NB4 (cell line): ENCODE measurements at regions not wholly inside any gene's neighbourhood (a gene's known extent, or its start where the extent isn't known, plus 50 kb on each side); places are given as distances from the start of the nearest gene placed in this dataset.

Source experiments
- DNase-seq: peaks from one replicate; pipeline ENCODE4 v3.0.0; 2010; ENCODE audit warnings: low read depth
- H3K4me3 ChIP-seq: one replicate; pipeline ENCODE4 v1.5.1; 2011; ENCODE audit warnings: mild to moderate bottlenecking, low read depth, low read length, moderate library complexity
- MAX ChIP-seq: IDR thresholded peaks from 2 replicates; pipeline ENCODE4 v1.6.1; 2011; ENCODE audit warnings: low read depth, low read length
- MYC ChIP-seq: IDR thresholded peaks from 2 replicates; pipeline ENCODE4 v1.6.1; 2011; ENCODE audit warnings: low read depth, low read length
- POLR2A ChIP-seq: IDR thresholded peaks from 2 replicates; pipeline ENCODE4 v1.6.1; 2011; ENCODE audit warnings: mild to moderate bottlenecking; ENCODE audit not compliant: insufficient read length; ENCODE audit errors: extremely low read depth
- TF ChIP-seq, protein P1 (sequence below): IDR thresholded peaks from one replicate; pipeline ENCODE4 v1.5.1; 2012; ENCODE audit warnings: low read depth, low read length

DNA sequence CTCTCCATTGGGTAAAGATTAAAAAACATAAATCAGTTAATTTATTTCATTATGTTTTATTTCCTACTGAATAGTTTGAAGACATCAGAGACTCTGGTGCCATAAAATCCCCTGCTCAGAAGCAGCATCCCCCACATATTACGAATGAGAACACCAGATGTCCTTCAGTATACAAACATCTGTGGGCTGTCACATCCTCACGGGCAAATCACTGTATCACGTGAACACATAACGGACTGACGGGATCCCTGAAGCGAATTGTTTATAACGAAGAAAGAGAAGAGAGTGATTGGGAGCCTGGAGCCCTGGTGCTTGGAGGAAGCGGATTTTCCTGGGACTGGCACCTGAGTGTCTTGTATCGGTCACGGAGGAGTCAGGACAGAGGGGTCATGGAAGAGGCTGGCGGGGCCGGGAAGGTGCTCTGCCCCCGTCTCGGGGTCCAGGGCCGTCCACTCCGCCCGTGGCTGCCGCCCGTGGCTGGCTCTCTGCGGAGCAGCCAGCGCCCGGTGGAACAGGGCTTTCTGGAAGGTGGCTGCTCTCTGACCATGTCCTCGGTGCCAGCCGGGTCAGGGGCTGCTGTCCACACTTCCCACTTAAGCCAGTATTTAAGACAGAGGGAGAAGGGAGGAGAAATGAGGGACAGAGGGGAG is 452.7 kb upstream of the FAT1 start:
- DNase-seq, result no peak
- TF ChIP-seq MAX (no peak), POLR2A (no peak), MYC (no peak)
- TF ChIP-seq, protein P1, sequence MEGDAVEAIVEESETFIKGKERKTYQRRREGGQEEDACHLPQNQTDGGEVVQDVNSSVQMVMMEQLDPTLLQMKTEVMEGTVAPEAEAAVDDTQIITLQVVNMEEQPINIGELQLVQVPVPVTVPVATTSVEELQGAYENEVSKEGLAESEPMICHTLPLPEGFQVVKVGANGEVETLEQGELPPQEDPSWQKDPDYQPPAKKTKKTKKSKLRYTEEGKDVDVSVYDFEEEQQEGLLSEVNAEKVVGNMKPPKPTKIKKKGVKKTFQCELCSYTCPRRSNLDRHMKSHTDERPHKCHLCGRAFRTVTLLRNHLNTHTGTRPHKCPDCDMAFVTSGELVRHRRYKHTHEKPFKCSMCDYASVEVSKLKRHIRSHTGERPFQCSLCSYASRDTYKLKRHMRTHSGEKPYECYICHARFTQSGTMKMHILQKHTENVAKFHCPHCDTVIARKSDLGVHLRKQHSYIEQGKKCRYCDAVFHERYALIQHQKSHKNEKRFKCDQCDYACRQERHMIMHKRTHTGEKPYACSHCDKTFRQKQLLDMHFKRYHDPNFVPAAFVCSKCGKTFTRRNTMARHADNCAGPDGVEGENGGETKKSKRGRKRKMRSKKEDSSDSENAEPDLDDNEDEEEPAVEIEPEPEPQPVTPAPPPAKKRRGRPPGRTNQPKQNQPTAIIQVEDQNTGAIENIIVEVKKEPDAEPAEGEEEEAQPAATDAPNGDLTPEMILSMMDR, result no peak
- H3K4me3 ChIP-seq, result no peak overlapping the region

DNA sequence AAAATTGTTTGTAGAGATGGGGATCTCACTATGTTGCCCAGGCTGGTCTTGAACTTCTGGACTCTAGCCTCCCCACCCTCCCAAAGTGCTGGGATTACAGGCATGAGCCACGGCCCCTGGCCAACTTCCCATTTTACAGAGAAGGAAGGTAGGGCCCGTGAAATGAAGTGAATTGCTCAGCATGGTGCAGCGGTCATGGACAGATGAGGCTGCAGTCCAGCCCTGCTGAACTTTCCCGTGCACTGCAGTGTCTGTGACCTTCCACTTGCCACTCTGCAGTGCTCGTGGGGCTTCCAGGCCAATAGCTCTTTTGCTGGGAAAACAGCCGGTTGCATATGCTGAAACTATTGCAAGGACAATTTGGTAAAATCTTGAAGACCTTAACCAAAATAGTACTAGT is 454.4 kb upstream of the FAT1 start:
- H3K4me3 ChIP-seq, result no peak overlapping the region
- TF ChIP-seq POLR2A (no peak), MAX (no peak), MYC (no peak)
- TF ChIP-seq, protein P1, result no peak
- DNase-seq, result no peak

DNA sequence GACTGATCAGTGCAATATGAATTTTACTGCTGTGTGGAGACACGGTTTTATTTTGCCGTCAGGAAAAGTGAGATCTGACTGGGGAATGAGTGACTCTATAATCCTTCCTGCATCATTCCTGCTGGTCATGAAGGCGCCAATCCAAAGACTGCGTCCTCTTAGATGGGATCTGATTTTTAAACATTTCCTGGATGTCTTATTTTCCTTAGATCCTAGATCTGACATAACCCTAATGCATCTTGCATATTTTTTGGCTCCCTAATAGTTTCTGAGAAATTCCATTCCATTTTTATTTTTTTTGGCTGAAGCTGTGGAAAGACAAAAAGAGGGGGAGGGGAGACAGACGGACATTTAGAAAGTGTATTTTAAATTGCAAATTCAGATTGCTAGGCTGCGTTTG is 454.9 kb upstream of the FAT1 start:
- no peak for DNase-seq
- TF ChIP-seq MAX (no peak), MYC (no peak), POLR2A (no peak)
- TF ChIP-seq, protein P1, result no peak
- H3K4me3 ChIP-seq, result no peak overlapping the region

GRCh38 chr4:187179086-187180058 is 455.7 kb upstream of the FAT1 start:
- TF ChIP-seq MAX, result no peak
- no peak for TF ChIP-seq POLR2A
- no peak for TF ChIP-seq MYC
- TF ChIP-seq, protein P1, result no peak
- DNase-seq, result no peak
- H3K4me3 ChIP-seq, result no peak overlapping the region

GRCh38 chr4:187181054-187181453 is 457.4 kb upstream of the FAT1 start:
- DNase-seq, result no peak
- H3K4me3 ChIP-seq, result no peak overlapping the region
- TF ChIP-seq, protein P1, result no peak
- TF ChIP-seq MYC (no peak), MAX (no peak), POLR2A (no peak)
